Small intestine (tissue), 7 donors: ENCODE measurements at regions not wholly inside any gene's neighbourhood (a gene's known extent, or its start where the extent isn't known, plus 50 kb on each side); places are given as distances from the start of the nearest gene placed in this dataset.
"Not testable (repeated sequence)": the region's sequence is repeated elsewhere in the genome, so short reads cannot be mapped to it uniquely, and the experiment has no call there.

Experiments
- DNase-seq, 2 donors: peaks; one replicate each; pipeline versions ENCODE4 v3.0.0 to v3.0.0-alpha.2; 2013
- FAIRE-seq: peaks from 2 replicates; lab custom pipeline; 2012; peaks lifted over from hg19 to GRCh38; lab: Jason Lieb, UNC
- H3K27ac ChIP-seq, 3 donors: one replicate each; pipeline ENCODE4 v1.5.1; 2013; ENCODE audit warnings: low read length in 2 of 3, mild to moderate bottlenecking in 2 of 3, control low read depth in 1 of 3, inconsistent platforms in 1 of 3, low read depth in 1 of 3, moderate library complexity in 1 of 3
- H3K27me3 ChIP-seq, 3 donors: one replicate each; pipeline ENCODE4 v1.6.1; 2013; ENCODE audit warnings: low read length in 3 of 3, inconsistent platforms in 1 of 3; ENCODE audit not compliant: control insufficient read depth in 3 of 3, insufficient read depth in 3 of 3
- H3K36me3 ChIP-seq, 3 donors: one replicate each; pipeline ENCODE4 v1.6.1; 2013; ENCODE audit warnings: low read length in 3 of 3, inconsistent platforms in 1 of 3, low read depth in 1 of 3, mild to moderate bottlenecking in 1 of 3, moderate library complexity in 1 of 3; ENCODE audit not compliant: control insufficient read depth in 3 of 3, insufficient read depth in 2 of 3
- H3K4me1 ChIP-seq, 3 donors: one replicate each; pipeline ENCODE4 v1.6.1; 2013; ENCODE audit warnings: low read length in 2 of 3, inconsistent platforms in 1 of 3, low read depth in 1 of 3, mild to moderate bottlenecking in 1 of 3, moderate library complexity in 1 of 3; ENCODE audit not compliant: control insufficient read depth in 3 of 3, insufficient read depth in 2 of 3
- H3K4me3 ChIP-seq, 3 donors: one replicate each; pipeline ENCODE4 v1.5.1; 2013; ENCODE audit warnings: low read length in 3 of 3, control low read depth in 1 of 3, inconsistent platforms in 1 of 3, low read depth in 1 of 3, mild to moderate bottlenecking in 1 of 3, moderate library complexity in 1 of 3
- H3K9me3 ChIP-seq, 2 donors: one replicate each; pipeline ENCODE4 v1.6.1; 2013; ENCODE audit warnings: low read depth in 1 of 2, low read length in 1 of 2; ENCODE audit not compliant: control insufficient read depth in 2 of 2, insufficient read depth in 1 of 2
- WGBS, 3 donors: extraction: QIAGEN DNeasy Blood & Tissue Kit; methylation state at CpG; one replicate each; pipeline ENCODE4 v1.1.7; 2013; 5-methylcytosine and 5-hydroxymethylcytosine counted together
- donor health status: healthy with polysubstance abuse.
- donor health status: control.
- donor health status: control.
- donor health status: Bipolar disorder and iron deficiency.
- donor health status: healthy.

DNA sequence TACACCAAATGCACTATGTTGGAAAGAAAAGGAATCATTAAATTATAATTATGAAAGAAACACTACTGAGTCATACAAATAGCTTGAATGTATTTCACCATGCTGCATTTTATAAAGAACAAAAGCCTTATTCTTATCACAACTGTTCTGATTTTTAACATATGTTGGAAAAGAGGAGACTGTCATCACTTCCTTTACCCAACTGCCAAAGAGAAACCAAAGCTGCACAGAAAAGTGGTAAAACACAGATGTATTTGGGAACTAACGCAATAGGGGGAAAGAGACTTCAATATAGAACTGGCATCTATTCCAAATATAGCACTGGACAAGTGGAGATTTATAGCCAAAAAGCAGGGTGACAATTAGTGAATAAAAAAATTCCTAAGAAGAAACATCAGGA, 181.0 kb downstream of the SPANXN3 start:
- Histone ChIP-seq H3K9me3 (no peaks in the 10 kb centered on the region), H3K27ac (no peak overlapping the region), H3K4me3 (no peak overlapping the region), H3K36me3 (no peaks in the 10 kb centered on the region), H3K4me1 (no peaks in the 10 kb centered on the region), H3K27me3 (no peaks in the 10 kb centered on the region)
- FAIRE-seq (no peak), DNase-seq (no peak)
- WGBS, 3 donors = 60 to 86% (median 84%) methylated on average over 1 of the region's 1 CpG

GRCh38 chrX:143319526-143319925, 197.7 kb downstream of the SPANXN3 start:
- Histone ChIP-seq H3K27ac (no peak overlapping the region), H3K4me1 (no peaks in the 10 kb centered on the region), H3K27me3 (no peaks in the 10 kb centered on the region), H3K4me3 (no peak overlapping the region), H3K36me3 (no peaks in the 10 kb centered on the region), H3K9me3 (peaks cover 0 to 6% of the 10 kb centered on the region in 2 donors)
- no peak for DNase-seq
- WGBS, 3 donors = 66 to 71% (median 68%) methylated on average over 6 of the region's 6 CpGs
- FAIRE-seq = no peak

GRCh38 chrX:143318857-143319256, 198.4 kb downstream of the SPANXN3 start:
- not testable (repeated sequence) for H3K4me3 ChIP-seq, H3K9me3 ChIP-seq, H3K4me1 ChIP-seq, H3K27me3 ChIP-seq, FAIRE-seq, H3K36me3 ChIP-seq, H3K27ac ChIP-seq
- WGBS, 3 donors = 19 to 53% (median 38%) methylated on average over 2 of the region's 2 CpGs
- DNase-seq = peak; percentile 19 to 34

- 19 to 54% (median 20%) methylated on average over 9 of the region's 9 CpGs for WGBS, 3 donors
- DNase-seq (peak; percentile 80 to 85), FAIRE-seq (no peak)
- H3K27ac ChIP-seq = peak overlapping the region in 1 of 3 donors; percentile 47
- no peaks in the 10 kb centered on the region for H3K27me3 ChIP-seq
- H3K9me3 ChIP-seq = no peaks in the 10 kb centered on the region
- H3K4me3 ChIP-seq = no peak overlapping the region
- no peaks in the 10 kb centered on the region for H3K36me3 ChIP-seq
- H3K4me1 ChIP-seq = peaks cover 0 to 5% (median 4%) of the 10 kb centered on the region in 3 donors
Measured at GRCh38 chrX:143306991-143307937, 210.0 kb downstream of the SPANXN3 start.

DNA sequence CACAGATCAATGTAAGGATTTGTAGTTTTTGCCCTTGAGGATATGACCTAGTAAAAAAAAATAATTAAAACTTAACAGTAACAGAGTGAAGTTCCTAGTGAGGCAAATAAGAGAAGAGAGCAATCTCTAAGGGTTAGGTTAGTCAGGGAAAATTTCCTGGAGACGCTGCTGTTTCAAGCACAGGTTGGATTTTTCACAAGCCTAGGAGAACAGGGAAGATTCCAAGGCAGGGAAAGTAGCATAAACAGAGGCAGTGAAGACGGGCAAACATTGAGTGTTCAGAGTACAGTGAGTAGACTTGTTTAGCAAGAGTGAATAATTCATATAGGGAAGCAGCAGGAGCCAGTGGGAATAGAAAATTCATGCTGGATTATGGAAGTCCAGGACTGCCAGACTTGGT, 212.8 kb downstream of the SPANXN3 start:
- no peaks in the 10 kb centered on the region for H3K27me3 ChIP-seq
- DNase-seq (peak; percentile 20 to 25), FAIRE-seq (no peak)
- H3K4me3 ChIP-seq = no peak overlapping the region
- peak overlapping the region in 1 of 3 donors; percentile 38 for H3K27ac ChIP-seq
- 8 to 46% (median 22%) methylated on average over 2 of the region's 2 CpGs for WGBS, 3 donors
- H3K9me3 ChIP-seq = no peaks in the 10 kb centered on the region
- peaks cover 0 to 5% (median 4%) of the 10 kb centered on the region in 3 donors for H3K4me1 ChIP-seq
- no peaks in the 10 kb centered on the region for H3K36me3 ChIP-seq

DNA sequence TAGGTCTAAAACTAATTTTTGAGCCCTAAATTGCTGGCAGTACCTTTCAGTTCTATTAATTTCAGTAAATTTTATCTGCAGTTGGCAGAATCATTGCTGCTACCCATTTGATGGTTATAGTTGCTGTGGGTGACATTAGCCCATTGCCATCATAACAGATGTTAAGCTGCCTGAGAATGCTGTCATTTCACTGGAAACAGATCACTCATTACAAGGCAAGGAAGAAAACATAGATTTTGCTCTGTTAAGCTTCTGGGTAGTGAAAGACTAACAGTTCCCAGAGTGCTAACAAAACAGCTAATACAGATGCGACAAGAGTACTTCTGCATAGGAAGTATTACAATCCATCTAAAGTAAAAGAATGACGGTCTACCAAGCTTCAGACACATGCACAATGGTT, 213.2 kb downstream of the SPANXN3 start:
- H3K9me3 ChIP-seq = no peaks in the 10 kb centered on the region
- H3K27me3 ChIP-seq = no peaks in the 10 kb centered on the region
- FAIRE-seq (no peak), DNase-seq (no peak)
- no peaks in the 10 kb centered on the region for H3K36me3 ChIP-seq
- no peak overlapping the region for H3K4me3 ChIP-seq
- WGBS, 3 donors = 41 to 66% (median 46%) methylated on average over 2 of the region's 2 CpGs
- H3K4me1 ChIP-seq = peaks cover 0 to 5% (median 4%) of the 10 kb centered on the region in 3 donors
- H3K27ac ChIP-seq = no peak overlapping the region

GRCh38 chrX:143298663-143299241, 218.5 kb downstream of the SPANXN3 start:
- FAIRE-seq (no peak), DNase-seq (no peak)
- H3K27me3 ChIP-seq = no peaks in the 10 kb centered on the region
- no peaks in the 10 kb centered on the region for H3K36me3 ChIP-seq
- H3K9me3 ChIP-seq = no peaks in the 10 kb centered on the region
- no peaks in the 10 kb centered on the region for H3K4me1 ChIP-seq
- 55 to 67% (median 64%) methylated on average over 3 of the region's 3 CpGs for WGBS, 3 donors
- H3K27ac ChIP-seq = no peak overlapping the region
- H3K4me3 ChIP-seq = no peak overlapping the region

DNA sequence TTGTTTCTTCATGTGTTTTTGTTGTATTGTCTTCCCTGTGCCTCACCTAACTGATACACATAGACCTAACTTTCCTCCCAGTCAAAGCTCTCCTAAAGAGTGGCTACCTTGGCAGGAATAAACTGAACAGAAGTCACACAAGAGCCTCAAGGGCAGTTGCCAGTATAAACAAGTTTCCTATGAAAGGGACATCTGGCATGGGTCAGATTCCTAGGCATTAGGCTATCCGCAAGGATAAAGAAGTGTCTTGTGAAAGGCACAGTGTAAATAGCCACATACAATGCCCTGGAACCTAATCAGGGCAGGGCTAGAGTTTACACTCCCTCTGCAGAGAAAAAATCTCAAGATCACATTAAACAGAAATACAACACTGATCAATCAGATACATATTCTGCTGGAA, 220.8 kb downstream of the SPANXN3 start:
- FAIRE-seq (no peak), DNase-seq (no peak)
- Histone ChIP-seq H3K36me3 (no peaks in the 10 kb centered on the region), H3K4me3 (no peak overlapping the region), H3K9me3 (no peaks in the 10 kb centered on the region), H3K27me3 (no peaks in the 10 kb centered on the region), H3K4me1 (no peaks in the 10 kb centered on the region), H3K27ac (no peak overlapping the region)
- WGBS, 3 donors = 50 to 87% (median 71%) methylated on average over 1 of the region's 1 CpG
